ENCODE measurements at regions not wholly inside any gene's neighbourhood (a gene's known extent, or its start where the extent isn't known, plus 50 kb on each side); places are given as distances from the start of the nearest gene placed in this dataset.

- Histone ChIP-seq H3K36me3 (ENCODE audit: insufficient read depth, low read length) (no peaks in the 10 kb centered on the region; the same call in 1 of the 2 replicates), H3K9me3 (ENCODE audit: low read length) (no peaks in the 10 kb centered on the region), H3K27ac (ENCODE audit: low read depth, low read length, poor library complexity, severe bottlenecking) (no peak overlapping the region), H3K9me2 (ENCODE audit: insufficient read depth, low read length) (no peaks in the 10 kb centered on the region), H4K20me1 (ENCODE audit: insufficient read depth, low read length) (no peaks in the 10 kb centered on the region), H3K4me1 (ENCODE audit: insufficient read depth, low read length, poor library complexity, severe bottlenecking) (peaks cover 34% of the 10 kb centered on the region), H3K4me2 (ENCODE audit: low read length) (0 out of 2 replicates have a peak overlapping the region, but pooled peaks have one; percentile 9), H3K4me3 (ENCODE audit: low read depth, low read length, poor library complexity, severe bottlenecking) (no peak overlapping the region), H3K79me2 (ENCODE audit: insufficient read depth, low read depth, low read length) (no peaks in the 10 kb centered on the region), H2AFZ (ENCODE audit: low read length) (no peak overlapping the region; the same call in 1 of the 2 replicates)
- BruUV-seq (replicated peaks), result no TSS peak
- TF ChIP-seq EZH2phosphoT487 (IDR thresholded peaks at IDR 0.05; ENCODE audit: borderline replicate concordance, low read depth, low read length) (no peak), CTCF (conservative IDR thresholded peaks at IDR 0.05; ENCODE audit: low read length) (no peak)
- DNase-seq (ENCODE audit: low spot score), result no peak
- intact Hi-C loops (cut with micrococcal nuclease; ENCODE audit: unreplicated experiment), result no loop called here
- ChIA-PET CTCF (ENCODE audit: unreplicated experiment) (interaction anchor here (0.6 kb wide), 1 partner anchor 20 kb away, joined by 3 read pairs; no protein-coding TSS in a partner anchor), POLR2A (interaction anchor here (0.6 to 2.8 kb wide), 9 partner anchors 11 to 206 kb away, joined by 3 to 13 read pairs (median 3); no protein-coding TSS in a partner anchor)
Measured at GRCh38 chr13:40456397-40456953, 210.0 kb downstream of the FOXO1 start.

DNA sequence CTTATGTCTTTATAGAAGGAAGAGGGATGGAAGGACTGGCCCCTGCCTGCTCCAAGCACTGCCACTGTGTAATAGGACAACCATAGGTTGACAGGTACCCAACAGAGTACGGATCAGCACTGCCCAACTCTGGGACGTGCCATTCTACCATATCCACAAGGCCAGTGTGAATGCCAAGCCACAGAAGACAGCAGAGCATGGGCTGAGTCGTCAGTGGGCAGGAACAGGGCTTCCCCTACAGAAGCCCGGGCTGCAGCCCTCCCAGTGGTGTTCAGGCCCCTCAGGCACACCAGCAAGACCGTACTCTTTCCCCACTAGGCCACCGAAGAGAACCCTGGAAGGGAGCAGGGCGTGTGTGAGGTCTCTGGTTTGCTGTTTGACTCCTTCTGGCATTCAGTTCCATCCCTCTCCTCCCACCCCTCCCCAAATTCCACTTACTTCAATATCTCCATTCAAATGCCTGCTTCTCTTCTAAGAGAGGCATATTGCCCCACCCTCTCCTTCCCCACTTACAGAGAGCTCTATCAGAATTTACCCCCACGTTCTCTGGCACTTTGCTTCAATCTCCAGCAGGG is 209.4 kb downstream of the FOXO1 start:
- H3K36me3 ChIP-seq (ENCODE audit: insufficient read depth, low read length), result no peaks in the 10 kb centered on the region; the same call in 1 of the 2 replicates
- H3K4me1 ChIP-seq (ENCODE audit: insufficient read depth, low read length, poor library complexity, severe bottlenecking), result peaks cover 34% of the 10 kb centered on the region
- H3K9me2 ChIP-seq (ENCODE audit: insufficient read depth, low read length), result no peaks in the 10 kb centered on the region
- TF ChIP-seq CTCF (conservative IDR thresholded peaks at IDR 0.05; ENCODE audit: low read length) (no peak), EZH2phosphoT487 (IDR thresholded peaks at IDR 0.05; ENCODE audit: borderline replicate concordance, low read depth, low read length) (no peak)
- no TSS peak for BruUV-seq (replicated peaks)
- H3K79me2 ChIP-seq (ENCODE audit: insufficient read depth, low read depth, low read length), result no peaks in the 10 kb centered on the region
- DNase-seq (ENCODE audit: low spot score), result no peak
- H3K4me3 ChIP-seq (ENCODE audit: low read depth, low read length, poor library complexity, severe bottlenecking), result no peak overlapping the region
- intact Hi-C loops (cut with micrococcal nuclease; ENCODE audit: unreplicated experiment), result no loop called here
- no peaks in the 10 kb centered on the region for H4K20me1 ChIP-seq (ENCODE audit: insufficient read depth, low read length)
- POLR2A ChIA-PET, result interaction anchor here (1.0 to 3.0 kb wide), 6 partner anchors 8 to 247 kb away, joined by 3 to 14 read pairs (median 4); no protein-coding TSS in a partner anchor
- no peaks in the 10 kb centered on the region for H3K9me3 ChIP-seq (ENCODE audit: low read length)
- CTCF ChIA-PET (ENCODE audit: unreplicated experiment), result interaction anchor here (1.4 kb wide), 1 partner anchor 16 kb away, joined by 3 read pairs; no protein-coding TSS in a partner anchor
- no peak overlapping the region; the same call in 1 of the 2 replicates for H2AFZ ChIP-seq (ENCODE audit: low read length)
- H3K27ac ChIP-seq (ENCODE audit: low read depth, low read length, poor library complexity, severe bottlenecking), result no peak overlapping the region
- H3K4me2 ChIP-seq (ENCODE audit: low read length), result no peak overlapping the region
